H9 (cell line): ENCODE measurements at regions not wholly inside any gene's neighbourhood (a gene's known extent, or its start where the extent isn't known, plus 50 kb on each side); places are given as distances from the start of the nearest gene placed in this dataset.

ENCODE experiments used
- DNase-seq: peaks from one replicate; pipeline ENCODE4 v3.0.0-alpha.2; 2017
- H2AFZ ChIP-seq: one replicate; pipeline ENCODE4 v1.6.1; 2013; ENCODE audit warnings: mild to moderate bottlenecking, low read length, control low read depth, moderate library complexity
- H2AK5ac ChIP-seq: 2 replicates; pipeline ENCODE4 v1.6.1; 2013; ENCODE audit warnings: low read length, control low read depth, mixed read lengths; ENCODE audit not compliant: insufficient read length
- H2BK120ac ChIP-seq: one replicate; pipeline ENCODE4 v1.6.1; 2013; ENCODE audit warnings: low read depth, mild to moderate bottlenecking, low read length, control low read depth, inconsistent platforms; ENCODE audit not compliant: poor library complexity, severe bottlenecking
- H2BK12ac ChIP-seq: 2 replicates; pipeline ENCODE4 v1.6.1; 2013; ENCODE audit warnings: low read length, control low read depth, mixed read lengths, low read depth; ENCODE audit not compliant: insufficient read length
- H2BK15ac ChIP-seq: 2 replicates; pipeline ENCODE4 v1.6.1; 2013; ENCODE audit warnings: low read depth, low read length, control low read depth
- H2BK20ac ChIP-seq: one replicate; pipeline ENCODE4 v1.6.1; 2013; ENCODE audit warnings: low read depth, mild to moderate bottlenecking, low read length, control low read depth, inconsistent platforms; ENCODE audit not compliant: poor library complexity, severe bottlenecking
- H2BK5ac ChIP-seq: 2 replicates; pipeline ENCODE4 v1.6.1; 2013; ENCODE audit warnings: low read length, control low read depth, mixed read lengths; ENCODE audit not compliant: insufficient read length
- H3K14ac ChIP-seq: 2 replicates; pipeline ENCODE4 v1.6.1; 2013; ENCODE audit warnings: low read length, control low read depth; ENCODE audit not compliant: insufficient read depth
- H3K18ac ChIP-seq: 2 replicates; pipeline ENCODE4 v1.6.1; 2013; ENCODE audit warnings: low read depth, mild to moderate bottlenecking, mixed read lengths, low read length, control low read depth; ENCODE audit not compliant: insufficient read length
- H3K23ac ChIP-seq: 2 replicates; pipeline ENCODE4 v1.6.1; 2013; ENCODE audit warnings: low read length, control low read depth, mixed read lengths, low read depth; ENCODE audit not compliant: insufficient read length
- H3K23me2 ChIP-seq: 2 replicates; pipeline ENCODE4 v1.6.1; 2013; ENCODE audit warnings: low read depth, mild to moderate bottlenecking, mixed read lengths, low read length, control low read depth; ENCODE audit not compliant: insufficient read length, poor library complexity, severe bottlenecking
- H3K27ac ChIP-seq: 2 replicates; pipeline ENCODE4 v1.5.1; 2013; ENCODE audit warnings: low read length, control low read depth, mixed read lengths, low read depth; ENCODE audit not compliant: insufficient read length
- H3K27me3 ChIP-seq: 2 replicates; pipeline ENCODE4 v1.6.1; 2013; ENCODE audit warnings: low read length, control low read depth, inconsistent platforms; ENCODE audit not compliant: insufficient read depth
- H3K4ac ChIP-seq: 2 replicates; pipeline ENCODE4 v1.6.1; 2013; ENCODE audit warnings: low read depth, mild to moderate bottlenecking, control low read depth, inconsistent platforms, low read length, moderate library complexity
- H3K4me1 ChIP-seq: 2 replicates; pipeline ENCODE4 v1.6.1; 2013; ENCODE audit warnings: low read length, control low read depth, inconsistent platforms; ENCODE audit not compliant: insufficient read depth
- H3K4me2 ChIP-seq: 2 replicates; pipeline ENCODE4 v1.6.1; 2013; ENCODE audit warnings: low read length, control low read depth, mixed read lengths; ENCODE audit not compliant: insufficient read length, insufficient read depth
- H3K56ac ChIP-seq: 2 replicates; pipeline ENCODE4 v1.6.1; 2013; ENCODE audit warnings: low read depth, mild to moderate bottlenecking, mixed read lengths, low read length, control low read depth; ENCODE audit not compliant: insufficient read length
- H3K79me1 ChIP-seq: 2 replicates; pipeline ENCODE4 v1.6.1; 2013; ENCODE audit warnings: low read depth, mild to moderate bottlenecking, moderate library complexity, low read length, control low read depth, inconsistent platforms; ENCODE audit not compliant: insufficient read depth, poor library complexity, severe bottlenecking
- H3K79me2 ChIP-seq: 2 replicates; pipeline ENCODE4 v1.6.1; 2013; ENCODE audit warnings: low read length, control low read depth, inconsistent platforms; ENCODE audit not compliant: insufficient read depth
- H3K9ac ChIP-seq: 2 replicates; pipeline ENCODE4 v1.6.1; 2013; ENCODE audit warnings: low read length, control low read depth, mixed read lengths; ENCODE audit not compliant: insufficient read length; ENCODE audit errors: extremely low read depth
- H3K9me3 ChIP-seq: one replicate; pipeline ENCODE4 v1.6.1; 2013; ENCODE audit warnings: low read depth, low read length, inconsistent platforms; ENCODE audit not compliant: control insufficient read depth
- H3T11ph ChIP-seq: one replicate; pipeline ENCODE4 v1.6.1; 2013; ENCODE audit warnings: mild to moderate bottlenecking, low read length, control low read depth, inconsistent platforms
- H4K20me1 ChIP-seq: one replicate; pipeline ENCODE4 v1.6.1; 2013; ENCODE audit not compliant: control insufficient read depth, insufficient read length, insufficient read depth
- H4K5ac ChIP-seq: 2 replicates; pipeline ENCODE4 v1.6.1; 2013; ENCODE audit warnings: low read depth, mild to moderate bottlenecking, mixed read lengths, low read length, control low read depth; ENCODE audit not compliant: insufficient read length
- H4K8ac ChIP-seq: replicated peaks from 2 replicates; pipeline ENCODE4 v1.6.1; 2013; ENCODE audit warnings: low read length, control low read depth, mixed read lengths, low read depth; ENCODE audit not compliant: insufficient read length
- H4K91ac ChIP-seq: 2 replicates; pipeline ENCODE4 v1.6.1; 2013; ENCODE audit warnings: low read depth, mild to moderate bottlenecking, moderate library complexity, mixed read lengths, low read length, control low read depth; ENCODE audit not compliant: insufficient read length
- H3K27ac Mint-ChIP-seq, 3 experiments: 2 replicates in 2 of 3; 3 replicates in 1 of 3; pipeline ENCODE4 v1.8.0; 2020 to 2021; ENCODE audit warnings: mixed read lengths in 3 of 3, mild to moderate bottlenecking in 1 of 3, moderate library complexity in 1 of 3
- H3K27me3 Mint-ChIP-seq: 2 replicates; pipeline ENCODE4 v1.8.0; 2021; ENCODE audit warnings: low read depth, mild to moderate bottlenecking, moderate library complexity, mixed read lengths
- H3K36me3 Mint-ChIP-seq, 3 experiments: 2 replicates in 2 of 3; 3 replicates in 1 of 3; pipeline ENCODE4 v1.8.0; 2020 to 2021; ENCODE audit warnings: low read depth in 3 of 3, mixed read lengths in 3 of 3; ENCODE audit not compliant: insufficient read depth in 1 of 3
- H3K4me1 Mint-ChIP-seq, 2 experiments: 2 replicates each; pipeline ENCODE4 v1.8.0; 2020; ENCODE audit warnings: mixed read lengths in 2 of 2
- H3K4me3 Mint-ChIP-seq, 2 experiments: 2 replicates in 1 of 2; 3 replicates in 1 of 2; pipeline ENCODE4 v1.8.0; 2020 to 2021; ENCODE audit warnings: mild to moderate bottlenecking in 2 of 2, mixed read lengths in 2 of 2, moderate library complexity in 1 of 2
- H3K9me3 Mint-ChIP-seq, 2 experiments: 2 replicates in 1 of 2; 3 replicates in 1 of 2; pipeline ENCODE4 v1.8.0; 2020; ENCODE audit warnings: mild to moderate bottlenecking in 2 of 2, mixed read lengths in 2 of 2, moderate library complexity in 1 of 2
- CTCF ChIP-seq: fragments of 200-600 bp; sonication (generic); conservative IDR thresholded peaks from 3 replicates; pipeline ENCODE4 v1.8.0; 2021; ENCODE audit warnings: antibody characterized with exemption, mild to moderate bottlenecking

- no peak overlapping the region for H2BK20ac ChIP-seq
- H3K4me1 Mint-ChIP-seq, result no peaks in the 10 kb centered on the region
- DNase-seq, result no peak
- H3K4me3 Mint-ChIP-seq, result no peak overlapping the region
- H3K18ac ChIP-seq, result no peak overlapping the region
- H3K9ac ChIP-seq, result no peak overlapping the region
- no peaks in the 10 kb centered on the region for H3K23me2 ChIP-seq
- H2BK12ac ChIP-seq, result no peak overlapping the region
- no peak overlapping the region for H2AK5ac ChIP-seq
- no peak overlapping the region for H3T11ph ChIP-seq
- H3K79me1 ChIP-seq, result no peaks in the 10 kb centered on the region
- TF ChIP-seq CTCF, result no peak
- H2BK15ac ChIP-seq, result no peak overlapping the region
- no peak overlapping the region for H3K4ac ChIP-seq
- no peak overlapping the region for H4K91ac ChIP-seq
- H2BK5ac ChIP-seq, result no peak overlapping the region
- H3K14ac ChIP-seq, result no peak overlapping the region
- no peaks in the 10 kb centered on the region for H3K4me1 ChIP-seq
- H3K9me3 Mint-ChIP-seq, result no peaks in the 10 kb centered on the region
- no peaks in the 10 kb centered on the region for H3K9me3 ChIP-seq
- no peak overlapping the region for H4K5ac ChIP-seq
- no peak overlapping the region for H3K56ac ChIP-seq
- H2BK120ac ChIP-seq, result no peak overlapping the region
- no peaks in the 10 kb centered on the region for H3K27me3 Mint-ChIP-seq
- H3K27ac ChIP-seq, result no peak overlapping the region
- H3K4me2 ChIP-seq, result no peak overlapping the region
- H3K23ac ChIP-seq, result no peak overlapping the region
- H4K20me1 ChIP-seq, result no peaks in the 10 kb centered on the region
- no peak overlapping the region; a peak in 1 of 7 replicates for H3K27ac Mint-ChIP-seq
- no peak overlapping the region for H4K8ac ChIP-seq
- no peaks in the 10 kb centered on the region for H3K79me2 ChIP-seq
- no peak overlapping the region for H2AFZ ChIP-seq
- H3K27me3 ChIP-seq, result no peaks in the 10 kb centered on the region
- H3K36me3 Mint-ChIP-seq, result no peaks in the 10 kb centered on the region
These were observed 1020.0 kb upstream of the KCND2 start for GRCh38 chr7:119252962-119253361.
